Ascending aorta (tissue), 2 donors: ENCODE measurements at regions not wholly inside any gene's neighbourhood (a gene's known extent, or its start where the extent isn't known, plus 50 kb on each side); places are given as distances from the start of the nearest gene placed in this dataset.

ENCODE experiments used
- DNase-seq, 2 donors: peaks; one replicate each; pipeline ENCODE4 v3.0.0-alpha.2; 2019; ENCODE audit warnings: low spot score in 2 of 2
- H3K27ac ChIP-seq, 2 donors: fragments of 200-600 bp; sonication (generic); one replicate each; pipeline ENCODE4 v1.5.1; 2016 to 2017; ENCODE audit warnings: mild to moderate bottlenecking in 1 of 2
- H3K27me3 ChIP-seq: fragments of 200-600 bp; sonication (generic); one replicate; pipeline ENCODE4 v1.5.1; 2017
- H3K36me3 ChIP-seq, 2 donors: fragments of 200-600 bp; sonication (generic); one replicate each; pipeline ENCODE4 v1.5.1; 2016
- H3K4me1 ChIP-seq, 2 donors: fragments of 200-600 bp; sonication (generic); one replicate each; pipeline ENCODE4 v1.5.1; 2016 to 2017; ENCODE audit warnings: mild to moderate bottlenecking in 1 of 2
- H3K4me3 ChIP-seq, 2 donors: fragments of 200-600 bp; sonication (generic); one replicate each; pipeline ENCODE4 v1.5.1; 2016 to 2017; ENCODE audit warnings: mild to moderate bottlenecking in 1 of 2
- H3K9me3 ChIP-seq, 2 donors: fragments of 200-600 bp; sonication (generic); one replicate each; pipeline ENCODE4 v1.5.1; 2016
- intact Hi-C: fragments of 100-400 bp; cut with DNase I; formaldehyde crosslinking; loops from one replicate; pipeline ENCODE4 v1.15.1; 2023
- TF ChIP-seq, protein P1 (sequence below), 3 experiments: fragments of 200-600 bp in 2 of 3; fragments of 450-650 bp in 1 of 3; sonication (generic) in 2 of 3; IDR thresholded peaks; one replicate each; pipeline ENCODE4 v1.5.1; 2016 to 2019; ENCODE audit warnings: antibody characterized with exemption in 3 of 3, mild to moderate bottlenecking in 1 of 3, moderate library complexity in 1 of 3

DNA sequence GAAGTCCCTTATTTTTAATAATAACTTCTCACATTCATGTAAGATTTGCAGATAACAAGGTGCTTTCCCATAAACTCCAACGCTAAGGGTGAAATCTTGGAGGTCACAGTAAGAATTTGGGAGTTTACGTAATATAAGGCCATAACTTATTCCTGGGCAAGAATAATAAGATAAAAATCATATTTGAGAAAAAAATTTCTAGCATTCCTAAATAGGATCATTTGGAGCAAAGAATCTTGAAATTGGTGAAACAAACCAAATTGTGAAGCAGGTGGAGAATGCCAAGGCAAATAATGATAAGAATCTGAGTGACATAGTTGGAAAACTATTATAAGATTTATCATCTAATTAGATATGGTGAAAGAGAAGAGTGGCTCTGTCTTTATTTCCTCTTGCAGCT is 50.4 kb upstream of the FGF16 start:
- TF ChIP-seq, protein P1, sequence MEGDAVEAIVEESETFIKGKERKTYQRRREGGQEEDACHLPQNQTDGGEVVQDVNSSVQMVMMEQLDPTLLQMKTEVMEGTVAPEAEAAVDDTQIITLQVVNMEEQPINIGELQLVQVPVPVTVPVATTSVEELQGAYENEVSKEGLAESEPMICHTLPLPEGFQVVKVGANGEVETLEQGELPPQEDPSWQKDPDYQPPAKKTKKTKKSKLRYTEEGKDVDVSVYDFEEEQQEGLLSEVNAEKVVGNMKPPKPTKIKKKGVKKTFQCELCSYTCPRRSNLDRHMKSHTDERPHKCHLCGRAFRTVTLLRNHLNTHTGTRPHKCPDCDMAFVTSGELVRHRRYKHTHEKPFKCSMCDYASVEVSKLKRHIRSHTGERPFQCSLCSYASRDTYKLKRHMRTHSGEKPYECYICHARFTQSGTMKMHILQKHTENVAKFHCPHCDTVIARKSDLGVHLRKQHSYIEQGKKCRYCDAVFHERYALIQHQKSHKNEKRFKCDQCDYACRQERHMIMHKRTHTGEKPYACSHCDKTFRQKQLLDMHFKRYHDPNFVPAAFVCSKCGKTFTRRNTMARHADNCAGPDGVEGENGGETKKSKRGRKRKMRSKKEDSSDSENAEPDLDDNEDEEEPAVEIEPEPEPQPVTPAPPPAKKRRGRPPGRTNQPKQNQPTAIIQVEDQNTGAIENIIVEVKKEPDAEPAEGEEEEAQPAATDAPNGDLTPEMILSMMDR (IDR thresholded peaks at IDR 0.05), result no peak
- intact Hi-C loops, result no loop called here
- Histone ChIP-seq H3K36me3 (no peaks in the 10 kb centered on the region), H3K27ac (no peak overlapping the region), H3K9me3 (peaks cover 0 to 3% of the 10 kb centered on the region in 2 donors), H3K4me3 (no peak overlapping the region), H3K4me1 (no peaks in the 10 kb centered on the region), H3K27me3 (no peaks in the 10 kb centered on the region)
- no peak for DNase-seq
